Prostate gland (tissue), 2 donors: ENCODE measurements at regions not wholly inside any gene's neighbourhood (a gene's known extent, or its start where the extent isn't known, plus 50 kb on each side); places are given as distances from the start of the nearest gene placed in this dataset.
"Not testable (repeated sequence)": the region's sequence is repeated elsewhere in the genome, so short reads cannot be mapped to it uniquely, and the experiment has no call there.

ENCODE experiments used
- DNase-seq: peaks from one replicate; pipeline ENCODE4 v3.0.0-alpha.2; 2019; ENCODE audit warnings: low spot score
- H3K27ac ChIP-seq, 2 donors: fragments of 200-600 bp; sonication (generic); 2 replicates each; pipeline ENCODE4 v1.5.1; 2017 to 2019
- H3K27me3 ChIP-seq: fragments of 200-600 bp; sonication (generic); replicated peaks from 2 replicates; pipeline ENCODE4 v1.5.1; 2019; ENCODE audit not compliant: insufficient read depth
- H3K36me3 ChIP-seq, 2 donors: fragments of 200-600 bp; sonication (generic); 1 replicate in 1 of 2; 2 replicates in 1 of 2; pipeline versions ENCODE4 v1.5.1 to v1.8.1; 2017 to 2019
- H3K4me1 ChIP-seq: fragments of 200-600 bp; sonication (generic); replicated peaks from 2 replicates; pipeline ENCODE4 v1.5.1; 2019
- H3K4me3 ChIP-seq, 2 donors: fragments of 200-600 bp; sonication (generic); 2 replicates each; pipeline ENCODE4 v1.5.1; 2017 to 2019
- H3K9me3 ChIP-seq: fragments of 200-600 bp; sonication (generic); 2 replicates; pipeline ENCODE4 v1.5.1; 2017
- POLR2A ChIP-seq: fragments of 450-650 bp; IDR thresholded peaks from one replicate; pipeline ENCODE4 v1.6.1; 2016; ENCODE audit warnings: antibody characterized with exemption, mild to moderate bottlenecking
- POLR2AphosphoS5 ChIP-seq: sonication (generic); formaldehyde crosslinking; IDR thresholded peaks from one replicate; pipeline ENCODE4 v1.6.1; 2017; ENCODE audit warnings: antibody characterized with exemption
- WGBS: methylation state at CpG from one replicate; pipeline ENCODE4 v1.1.5; 2018; 5-methylcytosine and 5-hydroxymethylcytosine counted together
- intact Hi-C: fragments of 100-400 bp; cut with DNase I; formaldehyde crosslinking; loops from one replicate; pipeline ENCODE4 v1.14.2; 2022
- TF ChIP-seq, protein P1 (sequence below), 4 experiments: fragments of 200-600 bp in 2 of 4; fragments of 450-650 bp in 2 of 4; sonication (generic) in 2 of 4; IDR thresholded peaks; 1 replicate in 3 of 4; 2 replicates in 1 of 4; pipeline ENCODE4 v1.5.1; 2016 to 2019; ENCODE audit warnings: antibody characterized with exemption in 4 of 4, mild to moderate bottlenecking in 2 of 4, moderate library complexity in 2 of 4

DNA sequence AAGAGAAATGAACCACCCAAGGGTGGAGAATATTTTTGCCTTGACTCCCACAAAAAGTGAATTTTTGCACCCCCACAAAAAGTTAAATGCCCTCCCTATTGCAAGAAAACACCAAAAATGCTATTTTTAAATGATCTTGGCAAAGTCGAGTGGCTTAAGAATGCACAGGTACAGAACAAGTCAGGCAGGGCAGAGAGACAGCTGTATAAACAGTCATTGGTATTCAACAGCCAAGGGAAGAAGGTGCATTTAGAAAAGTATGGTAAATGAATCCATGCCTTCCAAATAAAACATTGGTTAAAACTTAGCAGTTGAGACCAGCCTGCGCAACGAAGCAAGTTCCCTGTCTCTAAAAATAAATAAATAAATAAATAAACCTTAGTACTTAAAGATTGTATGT is 169.3 kb downstream of the CHIC2 start:
- no peaks in the 10 kb centered on the region for H3K27me3 ChIP-seq
- intact Hi-C loops: no loop called here
- no peaks in the 10 kb centered on the region for H3K9me3 ChIP-seq
- H3K4me3 ChIP-seq: no peak overlapping the region
- H3K27ac ChIP-seq: no peak overlapping the region
- no peaks in the 10 kb centered on the region for H3K36me3 ChIP-seq
- no peak for TF ChIP-seq POLR2AphosphoS5
- TF ChIP-seq POLR2A: no peak
- TF ChIP-seq, protein P1, sequence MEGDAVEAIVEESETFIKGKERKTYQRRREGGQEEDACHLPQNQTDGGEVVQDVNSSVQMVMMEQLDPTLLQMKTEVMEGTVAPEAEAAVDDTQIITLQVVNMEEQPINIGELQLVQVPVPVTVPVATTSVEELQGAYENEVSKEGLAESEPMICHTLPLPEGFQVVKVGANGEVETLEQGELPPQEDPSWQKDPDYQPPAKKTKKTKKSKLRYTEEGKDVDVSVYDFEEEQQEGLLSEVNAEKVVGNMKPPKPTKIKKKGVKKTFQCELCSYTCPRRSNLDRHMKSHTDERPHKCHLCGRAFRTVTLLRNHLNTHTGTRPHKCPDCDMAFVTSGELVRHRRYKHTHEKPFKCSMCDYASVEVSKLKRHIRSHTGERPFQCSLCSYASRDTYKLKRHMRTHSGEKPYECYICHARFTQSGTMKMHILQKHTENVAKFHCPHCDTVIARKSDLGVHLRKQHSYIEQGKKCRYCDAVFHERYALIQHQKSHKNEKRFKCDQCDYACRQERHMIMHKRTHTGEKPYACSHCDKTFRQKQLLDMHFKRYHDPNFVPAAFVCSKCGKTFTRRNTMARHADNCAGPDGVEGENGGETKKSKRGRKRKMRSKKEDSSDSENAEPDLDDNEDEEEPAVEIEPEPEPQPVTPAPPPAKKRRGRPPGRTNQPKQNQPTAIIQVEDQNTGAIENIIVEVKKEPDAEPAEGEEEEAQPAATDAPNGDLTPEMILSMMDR (IDR thresholded peaks at IDR 0.05): no peak
- 47% methylated on average over 3 of the region's 3 CpGs for WGBS
- H3K4me1 ChIP-seq: no peaks in the 10 kb centered on the region
- no peak for DNase-seq

DNA sequence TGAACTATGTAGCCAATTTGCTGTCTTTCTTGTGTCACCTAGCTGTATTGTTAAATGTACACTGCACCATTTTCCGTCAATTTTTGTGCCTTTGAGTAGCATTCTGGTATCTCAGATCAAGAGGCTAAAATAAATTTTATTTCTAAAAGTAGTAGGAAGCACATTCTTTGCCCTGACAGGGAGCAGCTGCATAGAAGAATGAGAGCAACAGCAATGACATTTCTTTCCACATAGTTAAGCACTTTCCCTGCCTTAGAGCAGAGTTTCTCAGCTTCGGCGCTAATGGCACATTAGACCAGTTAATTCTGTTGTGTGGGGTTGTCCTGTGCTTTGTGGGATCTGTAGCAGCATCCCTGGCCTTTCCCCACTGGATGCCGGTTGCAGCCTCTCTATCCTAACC is 173.9 kb downstream of the CHIC2 start:
- Histone ChIP-seq H3K36me3 (no peaks in the 10 kb centered on the region), H3K4me1 (no peaks in the 10 kb centered on the region), H3K4me3 (no peak overlapping the region), H3K27ac (no peak overlapping the region), H3K9me3 (no peaks in the 10 kb centered on the region), H3K27me3 (no peaks in the 10 kb centered on the region)
- no peak for DNase-seq
- WGBS: 76% methylated on average over 4 of the region's 4 CpGs
- TF ChIP-seq POLR2AphosphoS5: no peak
- no peak for TF ChIP-seq POLR2A
- TF ChIP-seq, protein P1 (IDR thresholded peaks at IDR 0.05): no peak
- intact Hi-C loops: no loop called here

DNA sequence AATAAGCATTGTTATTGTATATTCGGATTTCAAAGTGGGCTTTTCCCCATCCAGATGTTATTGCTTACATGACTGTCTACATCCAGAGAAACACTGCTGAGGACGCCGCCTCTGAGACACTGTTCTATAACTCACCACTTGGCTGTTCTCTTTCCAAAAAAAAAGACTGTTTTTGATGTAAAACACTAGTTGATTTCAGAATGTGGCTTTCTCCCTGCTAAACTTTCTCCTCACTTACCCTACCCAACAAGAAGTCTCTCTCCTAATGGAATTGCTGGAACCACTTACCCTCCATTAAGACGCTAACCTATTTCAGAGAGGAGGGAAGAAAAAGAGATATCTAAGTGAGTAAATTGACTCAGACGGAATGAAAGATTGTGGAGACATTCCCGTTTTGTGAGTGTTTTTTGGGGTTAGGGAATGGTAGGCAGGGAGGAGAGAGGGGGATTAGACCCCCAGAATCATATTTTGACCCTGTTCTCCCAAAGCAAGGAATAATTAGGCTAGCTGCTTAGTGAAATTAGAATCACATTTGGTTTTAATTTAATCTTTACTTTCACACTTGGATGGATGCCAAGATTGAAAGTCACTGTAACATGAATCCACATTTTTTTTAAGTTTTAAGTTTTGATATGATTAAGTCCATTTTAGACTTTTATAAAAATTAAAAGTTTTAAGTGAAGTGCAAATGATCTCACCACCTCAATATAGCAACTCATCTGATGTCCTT is 174.9 kb downstream of the CHIC2 start:
- 79% methylated on average over 6 of the region's 6 CpGs for WGBS
- H3K4me1 ChIP-seq: no peaks in the 10 kb centered on the region
- H3K27me3 ChIP-seq: no peaks in the 10 kb centered on the region
- DNase-seq: no peak
- no peak overlapping the region for H3K4me3 ChIP-seq
- H3K27ac ChIP-seq: peak overlapping the region in 1 of 2 donors; percentile 1
- intact Hi-C loops: no loop called here
- no peaks in the 10 kb centered on the region for H3K9me3 ChIP-seq
- no peak for TF ChIP-seq POLR2A
- no peak for TF ChIP-seq POLR2AphosphoS5
- TF ChIP-seq, protein P1 (IDR thresholded peaks at IDR 0.05): no peak
- no peaks in the 10 kb centered on the region for H3K36me3 ChIP-seq

DNA sequence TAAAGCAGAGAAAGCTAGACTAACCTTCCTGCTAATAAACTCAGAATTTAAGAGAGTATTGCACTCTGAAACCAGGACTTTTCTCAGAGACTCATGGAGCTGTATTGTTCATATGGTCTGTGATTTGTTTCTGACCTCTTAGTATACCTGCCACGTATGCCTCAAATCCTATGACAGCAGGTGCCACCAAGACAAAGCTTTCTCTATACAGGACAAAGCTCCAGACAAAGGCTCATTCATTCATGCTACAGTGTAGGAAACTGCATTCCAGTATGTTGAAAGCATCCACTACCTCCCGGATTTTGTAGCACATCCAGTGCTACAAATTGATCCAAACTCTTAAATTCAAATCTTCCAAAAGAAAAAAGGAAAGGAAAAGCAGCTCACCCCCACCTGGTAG is 178.3 kb downstream of the CHIC2 start:
- Histone ChIP-seq H3K4me1 (no peaks in the 10 kb centered on the region), H3K4me3 (no peak overlapping the region), H3K27me3 (no peaks in the 10 kb centered on the region), H3K36me3 (no peaks in the 10 kb centered on the region), H3K27ac (no peak overlapping the region), H3K9me3 (no peaks in the 10 kb centered on the region)
- intact Hi-C loops: no loop called here
- TF ChIP-seq POLR2AphosphoS5: no peak
- TF ChIP-seq POLR2A: no peak
- TF ChIP-seq, protein P1 (IDR thresholded peaks at IDR 0.05): no peak
- no peak for DNase-seq
- 31% methylated on average over 2 of the region's 2 CpGs for WGBS

DNA sequence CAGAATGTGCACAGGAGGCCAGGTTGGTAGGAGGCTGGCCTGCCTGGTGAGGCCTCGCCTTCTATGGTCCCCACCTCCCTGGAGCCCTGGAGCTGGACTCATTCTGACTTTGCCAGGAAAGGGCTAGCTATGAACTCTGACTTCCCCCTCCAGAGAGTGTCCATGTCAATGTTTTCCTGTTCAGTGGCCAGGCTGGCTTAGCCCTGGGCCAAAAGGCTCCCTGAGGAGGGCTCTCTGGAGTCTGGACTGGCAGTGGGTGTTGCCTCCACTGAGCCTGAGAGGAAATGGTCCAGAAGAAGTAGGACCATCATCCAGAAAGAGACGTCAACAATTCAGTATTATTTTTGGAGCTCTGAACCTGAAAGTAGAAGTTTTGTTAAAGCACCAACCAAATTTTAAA is 178.7 kb downstream of the CHIC2 start:
- no peak for DNase-seq
- TF ChIP-seq POLR2AphosphoS5 (no peak), POLR2A (no peak)
- TF ChIP-seq, protein P1 (IDR thresholded peaks at IDR 0.05): no peak

DNA sequence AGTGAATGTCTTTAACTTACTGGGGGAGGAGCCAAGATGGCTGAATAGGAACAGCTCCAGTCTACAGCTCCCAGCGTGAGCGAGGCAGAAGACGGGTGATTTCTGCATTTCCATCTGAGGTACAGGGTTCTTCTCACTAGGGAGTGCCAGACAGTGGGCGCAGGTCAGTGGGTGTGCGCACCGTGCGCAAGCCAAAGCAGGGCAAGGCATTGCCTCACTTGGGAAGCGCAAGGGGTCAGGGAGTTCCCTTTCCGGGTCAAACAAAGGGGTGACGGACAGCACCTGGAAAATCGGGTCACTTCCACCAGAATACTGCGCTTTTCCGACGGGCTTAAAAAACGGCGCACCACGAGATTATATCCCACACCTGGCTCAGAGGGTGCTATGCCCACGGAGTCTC is 187.3 kb downstream of the CHIC2 start:
- H3K4me1 ChIP-seq, H3K36me3 ChIP-seq, H3K9me3 ChIP-seq, DNase-seq, H3K27me3 ChIP-seq, intact Hi-C loops, H3K27ac ChIP-seq, H3K4me3 ChIP-seq: not testable (repeated sequence)
- WGBS: 85% methylated on average over 16 of the region's 18 CpGs

More for the DNA sequence above, 178.7 kb downstream of the CHIC2 start:
- intact Hi-C loops: no loop called here
- Histone ChIP-seq H3K36me3 (no peaks in the 10 kb centered on the region), H3K9me3 (no peaks in the 10 kb centered on the region), H3K27ac (no peak overlapping the region), H3K4me1 (no peaks in the 10 kb centered on the region), H3K4me3 (no peak overlapping the region), H3K27me3 (no peaks in the 10 kb centered on the region)
- 50% methylated on average over 2 of the region's 2 CpGs for WGBS
